Gastroesophageal sphincter (tissue), 4 donors: ENCODE measurements at regions not wholly inside any gene's neighbourhood (a gene's known extent, or its start where the extent isn't known, plus 50 kb on each side); places are given as distances from the start of the nearest gene placed in this dataset.

Experiments used
- ATAC-seq: fragments of 150-250 bp; one replicate; pipeline ENCODE4 v1.9.1; 2016; ENCODE audit warnings: mild to moderate bottlenecking, moderate library complexity
- H3K27ac ChIP-seq, 4 donors: fragments of 200-600 bp; sonication (generic) in 3 of 4; 1 replicate in 3 of 4; 2 replicates in 1 of 4; pipeline ENCODE4 v1.5.1; 2016 to 2019
- H3K27me3 ChIP-seq: fragments of 200-600 bp; sonication (generic); one replicate; pipeline ENCODE4 v1.5.1; 2019
- H3K36me3 ChIP-seq, 2 donors: fragments of 200-600 bp; sonication (generic); one replicate each; pipeline ENCODE4 v1.5.1; 2019; ENCODE audit warnings: control low read depth in 1 of 2
- H3K4me1 ChIP-seq, 3 donors: fragments of 200-600 bp; sonication (generic); 1 replicate in 2 of 3; 2 replicates in 1 of 3; pipeline ENCODE4 v1.5.1; 2016 to 2019; ENCODE audit warnings: control low read depth in 2 of 3
- H3K4me3 ChIP-seq, 2 donors: fragments of 200-600 bp; sonication (generic); one replicate each; pipeline ENCODE4 v1.5.1; 2019; ENCODE audit warnings: mild to moderate bottlenecking in 1 of 2, moderate library complexity in 1 of 2
- H3K9me3 ChIP-seq, 3 donors: fragments of 200-600 bp; sonication (generic); one replicate each; pipeline ENCODE4 v1.5.1; 2017 to 2019; ENCODE audit warnings: control low read depth in 2 of 3
- CTCF ChIP-seq, 4 experiments: fragments of 200-600 bp in 2 of 4; fragments of 450-650 bp in 2 of 4; sonication (generic) in 1 of 4; IDR thresholded peaks; one replicate each; pipeline ENCODE4 v1.5.1; 2017 to 2019; ENCODE audit warnings: antibody characterized with exemption in 4 of 4, mild to moderate bottlenecking in 2 of 4, moderate library complexity in 2 of 4
- EP300 ChIP-seq: sonication (generic); formaldehyde crosslinking; IDR thresholded peaks from one replicate; pipeline ENCODE4 v1.6.1; 2017; ENCODE audit warnings: antibody characterized with exemption, mild to moderate bottlenecking
- POLR2A ChIP-seq, 2 donors: fragments of 450-650 bp; IDR thresholded peaks; one replicate each; pipeline ENCODE4 v1.6.1; 2017; ENCODE audit warnings: antibody characterized with exemption in 2 of 2, mild to moderate bottlenecking in 2 of 2, moderate library complexity in 1 of 2
- POLR2AphosphoS5 ChIP-seq: sonication (generic); formaldehyde crosslinking; IDR thresholded peaks from one replicate; pipeline ENCODE4 v1.6.1; 2017; ENCODE audit warnings: antibody characterized with exemption
- WGBS, 2 donors: methylation state at CpG; one replicate each; pipeline ENCODE4 v1.1.5; 2018; ENCODE audit warnings: low coverage in 1 of 2; 5-methylcytosine and 5-hydroxymethylcytosine counted together

DNA sequence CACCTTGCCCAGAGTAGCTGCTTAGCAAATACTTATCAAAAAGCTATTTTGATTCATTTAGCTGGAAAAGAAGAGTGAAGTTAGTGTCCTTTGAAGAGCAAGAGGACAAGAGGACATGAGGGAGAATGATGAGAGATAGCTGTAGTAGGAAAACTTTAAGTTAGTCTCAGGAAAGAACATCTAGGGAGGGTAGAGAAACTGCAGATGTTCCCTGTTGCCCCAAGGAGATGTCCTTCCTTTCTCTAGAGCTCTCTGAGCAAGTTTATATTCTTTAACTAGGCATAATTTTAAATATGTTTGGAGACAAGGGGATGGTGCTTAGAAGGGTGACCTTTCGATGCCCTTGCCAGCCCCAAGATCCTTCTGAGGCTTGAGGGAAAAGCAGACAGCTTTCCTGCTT is 529.1 kb upstream of the TBX3 start:
- no peaks in the 10 kb centered on the region for H3K36me3 ChIP-seq
- no peaks in the 10 kb centered on the region for H3K27me3 ChIP-seq
- no peaks in the 10 kb centered on the region for H3K9me3 ChIP-seq
- H3K4me3 ChIP-seq = no peak overlapping the region
- 43% methylated on average over 1 of the region's 1 CpG; no CpG with 5 or more reads in 1 of the 2 donors for WGBS, 2 donors
- H3K4me1 ChIP-seq = peaks cover 0 to 12% (median 0%) of the 10 kb centered on the region in 3 donors
- TF ChIP-seq CTCF (IDR thresholded peaks at IDR 0.05) = no peak
- TF ChIP-seq POLR2AphosphoS5 = no peak
- TF ChIP-seq EP300 = no peak
- no peak for TF ChIP-seq POLR2A (IDR thresholded peaks at IDR 0.05)
- peak overlapping the region in 1 of 4 donors; percentile 24 for H3K27ac ChIP-seq
- no peak for ATAC-seq

GRCh38 chr12:115212356-115212755 is 528.4 kb upstream of the TBX3 start:
- WGBS, 2 donors = 0% methylated on average over 1 of the region's 1 CpG
- Histone ChIP-seq H3K36me3 (no peaks in the 10 kb centered on the region), H3K4me3 (no peak overlapping the region), H3K27me3 (no peaks in the 10 kb centered on the region), H3K9me3 (no peaks in the 10 kb centered on the region), H3K4me1 (peaks cover 0 to 12% (median 0%) of the 10 kb centered on the region in 3 donors), H3K27ac (no peak overlapping the region)
- TF ChIP-seq POLR2A (IDR thresholded peaks at IDR 0.05) (no peak), CTCF (IDR thresholded peaks at IDR 0.05) (no peak), POLR2AphosphoS5 (no peak), EP300 (no peak)
- ATAC-seq = no peak

DNA sequence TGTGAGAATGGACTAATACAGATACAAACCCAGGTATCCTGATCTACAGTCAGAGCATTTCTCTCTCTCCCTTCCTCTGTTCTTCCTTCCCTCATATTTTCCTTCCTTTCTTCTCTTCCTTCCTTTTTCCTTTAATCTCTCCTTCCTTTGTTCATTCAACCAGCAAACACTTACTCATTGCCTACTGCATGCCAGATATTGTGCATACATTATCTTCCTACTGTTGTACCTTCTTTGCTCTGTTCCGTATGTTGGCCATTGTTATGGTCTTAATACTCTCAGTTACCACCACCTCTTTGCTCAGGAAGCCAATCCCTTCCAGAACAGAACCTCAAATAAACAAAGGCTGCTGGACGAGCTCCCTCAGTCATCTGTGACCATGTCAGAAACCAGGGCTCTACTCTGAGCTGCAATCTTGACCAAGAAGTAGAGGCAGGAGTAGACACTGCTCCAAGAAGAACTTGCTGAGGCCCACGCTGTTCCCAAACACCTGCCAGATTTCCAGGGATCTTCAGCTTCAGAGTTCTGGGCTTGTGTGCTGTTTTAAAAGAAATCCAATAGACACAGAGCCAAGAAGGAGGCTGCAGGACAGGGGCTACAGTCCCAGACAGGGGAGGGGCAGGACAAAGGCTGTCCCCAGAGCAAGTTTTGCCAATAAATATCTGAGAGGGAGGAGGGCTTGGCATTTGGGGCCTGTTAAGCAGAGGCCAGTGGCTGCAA is 526.7 kb upstream of the TBX3 start:
- Histone ChIP-seq H3K36me3 (no peaks in the 10 kb centered on the region), H3K4me1 (peaks cover 0 to 12% (median 0%) of the 10 kb centered on the region in 3 donors), H3K27ac (no peak overlapping the region), H3K27me3 (no peaks in the 10 kb centered on the region), H3K9me3 (no peaks in the 10 kb centered on the region), H3K4me3 (no peak overlapping the region)
- no peak for ATAC-seq
- 56 to 60% methylated on average over 2 to 3 of the region's 3 CpGs for WGBS, 2 donors
- TF ChIP-seq POLR2AphosphoS5 (no peak), CTCF (IDR thresholded peaks at IDR 0.05) (no peak), EP300 (no peak), POLR2A (IDR thresholded peaks at IDR 0.05) (no peak)

- ATAC-seq = no peak
- no peaks in the 10 kb centered on the region for H3K27me3 ChIP-seq
- no peaks in the 10 kb centered on the region for H3K9me3 ChIP-seq
- no peak overlapping the region for H3K4me3 ChIP-seq
- WGBS, 2 donors = 56 to 82% methylated on average over 3 to 6 of the region's 8 CpGs
- TF ChIP-seq CTCF (IDR thresholded peaks at IDR 0.05) = no peak
- peak; percentile 34 for TF ChIP-seq POLR2AphosphoS5
- H3K36me3 ChIP-seq = no peaks in the 10 kb centered on the region
- H3K27ac ChIP-seq = no peak overlapping the region
- peaks cover 0 to 12% (median 0%) of the 10 kb centered on the region in 3 donors for H3K4me1 ChIP-seq
Measured at GRCh38 chr12:115209230-115209629, 525.3 kb upstream of the TBX3 start.

DNA sequence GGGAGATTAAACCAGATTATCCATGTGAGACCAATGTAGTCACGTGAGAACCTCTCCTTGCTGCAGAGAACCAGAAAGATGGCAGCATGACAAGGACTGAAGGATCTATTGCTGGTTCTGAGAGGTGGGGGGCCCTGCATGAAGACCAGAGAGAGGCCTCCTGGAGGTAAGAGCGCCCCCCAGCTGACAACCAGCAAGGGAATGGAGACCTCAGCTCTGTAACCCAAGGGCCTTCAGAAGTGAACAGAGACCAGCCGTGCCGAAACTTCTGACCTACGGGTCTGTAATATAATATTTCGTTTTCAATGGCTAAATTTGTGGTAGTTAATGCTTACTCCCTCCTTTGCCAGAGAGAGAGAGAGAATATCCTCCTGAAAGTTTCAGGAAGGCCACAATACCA is 524.1 kb upstream of the TBX3 start:
- Histone ChIP-seq H3K36me3 (no peaks in the 10 kb centered on the region), H3K9me3 (no peaks in the 10 kb centered on the region), H3K27ac (no peak overlapping the region), H3K4me3 (no peak overlapping the region), H3K4me1 (peaks cover 0 to 2% (median 0%) of the 10 kb centered on the region in 3 donors), H3K27me3 (no peaks in the 10 kb centered on the region)
- WGBS, 2 donors = 87 to 91% methylated on average over 5 to 6 of the region's 6 CpGs
- no peak for TF ChIP-seq POLR2A (IDR thresholded peaks at IDR 0.05)
- no peak for TF ChIP-seq CTCF (IDR thresholded peaks at IDR 0.05)
- no peak for TF ChIP-seq POLR2AphosphoS5
- no peak for TF ChIP-seq EP300
- ATAC-seq = no peak
